ENCODE measurements at regions not wholly inside any gene's neighbourhood (a gene's known extent, or its start where the extent isn't known, plus 50 kb on each side); places are given as distances from the start of the nearest gene placed in this dataset.

DNA sequence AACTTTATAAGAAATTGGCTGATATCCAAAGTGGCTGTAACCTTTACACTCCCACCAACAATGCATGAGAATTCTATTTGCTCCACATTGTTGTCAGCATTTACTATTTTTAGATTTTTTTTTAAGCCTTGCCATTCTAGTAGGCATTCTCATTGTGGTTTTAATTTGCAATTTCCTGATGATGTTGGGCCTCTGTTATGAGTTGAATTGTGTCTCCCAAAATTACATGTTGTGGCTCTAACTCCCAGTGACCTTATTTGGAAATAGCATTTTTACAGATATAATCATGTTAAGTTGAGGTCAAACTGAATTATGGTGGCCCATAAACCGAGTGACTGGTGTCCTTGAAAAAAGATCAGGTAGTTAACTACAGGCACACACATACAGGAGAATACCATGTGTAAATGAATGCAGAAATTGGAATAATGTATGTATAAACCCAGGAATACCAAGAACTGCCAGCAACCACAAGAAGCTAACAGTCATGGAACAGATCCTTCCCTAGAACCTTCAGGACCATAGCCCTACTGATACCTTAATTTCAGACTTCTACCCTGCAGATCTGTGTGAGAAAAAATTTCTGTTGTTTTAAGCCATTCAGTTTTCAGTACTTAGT lies 348.8 kb upstream of the DAB1 start:
- Histone ChIP-seq H3K9ac (ENCODE audit: low read depth in 1 of 2, low read length in 2 of 2) (no peak overlapping the region), H3K9me3 (ENCODE audit: control insufficient read depth in 4 of 4, low read length in 3 of 4) (no peaks in the 10 kb centered on the region), H3K36me3 (ENCODE audit: control insufficient read depth in 4 of 4, insufficient read depth in 3 of 4, low read depth in 1 of 4, low read length in 3 of 4) (no peaks in the 10 kb centered on the region), H3K4me3 (ENCODE audit: low read depth in 1 of 3, low read length in 3 of 3) (no peak overlapping the region), H3K27me3 (ENCODE audit: control insufficient read depth in 4 of 4, insufficient read depth in 4 of 4, low read length in 3 of 4) (no peaks in the 10 kb centered on the region), H3K4me1 (ENCODE audit: control insufficient read depth in 4 of 4, insufficient read depth in 4 of 4, low read length in 3 of 4) (no peaks in the 10 kb centered on the region), H3K27ac (ENCODE audit: low read depth in 1 of 2, low read length in 2 of 2) (no peak overlapping the region)
- no peak for DNase-seq (ENCODE audit: low spot score)
- 57% methylated on average over 1 of the region's 1 CpG for WGBS
- no peak for TF ChIP-seq RAD21 (IDR thresholded peaks at IDR 0.05)
- no peak for TF ChIP-seq TAF1 (conservative IDR thresholded peaks at IDR 0.05)
- TF ChIP-seq SP1 (IDR thresholded peaks at IDR 0.05), result no peak
- TF ChIP-seq, protein P1, sequence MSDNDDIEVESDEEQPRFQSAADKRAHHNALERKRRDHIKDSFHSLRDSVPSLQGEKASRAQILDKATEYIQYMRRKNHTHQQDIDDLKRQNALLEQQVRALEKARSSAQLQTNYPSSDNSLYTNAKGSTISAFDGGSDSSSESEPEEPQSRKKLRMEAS (IDR thresholded peaks at IDR 0.05), result no peak

DNA sequence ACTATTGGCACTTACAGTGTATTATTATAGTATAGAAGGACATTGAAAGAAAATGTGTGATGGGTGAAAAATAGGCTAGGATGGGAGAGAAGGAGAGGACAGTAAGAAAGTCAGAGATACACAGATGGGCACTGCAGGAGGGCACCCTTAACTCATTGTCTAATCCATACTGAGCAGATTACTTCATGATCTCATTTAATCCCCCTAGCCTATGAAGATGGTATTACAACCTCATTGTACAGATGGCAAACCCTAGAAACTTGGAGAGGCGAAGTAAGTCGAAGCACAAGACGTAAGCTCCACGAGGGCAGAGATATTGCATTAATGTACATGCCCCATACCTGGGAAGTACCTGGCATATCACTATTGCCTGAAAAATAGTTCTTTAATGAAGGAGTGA lies 346.9 kb upstream of the DAB1 start:
- TF ChIP-seq YY1 (IDR thresholded peaks at IDR 0.05) (no peak), CTCF (IDR thresholded peaks at IDR 0.05; ENCODE audit: low read depth, low read length, missing input control) (peak; percentile 21), SP1 (IDR thresholded peaks at IDR 0.05) (no peak), RAD21 (IDR thresholded peaks at IDR 0.05) (peak in 1 of 2 donors; percentile 42)
- no peak overlapping the region for H3K9ac ChIP-seq (ENCODE audit: low read depth in 1 of 2, low read length in 2 of 2)
- 90% methylated on average over 4 of the region's 4 CpGs for WGBS
- no peaks in the 10 kb centered on the region for H3K36me3 ChIP-seq (ENCODE audit: control insufficient read depth in 4 of 4, insufficient read depth in 3 of 4, low read depth in 1 of 4, low read length in 3 of 4)
- H3K27ac ChIP-seq (ENCODE audit: low read depth in 1 of 2, low read length in 2 of 2), result no peak overlapping the region
- H3K4me3 ChIP-seq (ENCODE audit: low read depth in 1 of 3, low read length in 3 of 3), result no peak overlapping the region
- H3K4me1 ChIP-seq (ENCODE audit: control insufficient read depth in 4 of 4, insufficient read depth in 4 of 4, low read length in 3 of 4), result no peaks in the 10 kb centered on the region
- H3K27me3 ChIP-seq (ENCODE audit: control insufficient read depth in 4 of 4, insufficient read depth in 4 of 4, low read length in 3 of 4), result no peaks in the 10 kb centered on the region
- H3K9me3 ChIP-seq (ENCODE audit: control insufficient read depth in 4 of 4, low read length in 3 of 4), result no peaks in the 10 kb centered on the region
- DNase-seq (ENCODE audit: low spot score), result no peak

- TF ChIP-seq, protein P1 (IDR thresholded peaks at IDR 0.05), result no peak
- TF ChIP-seq HNF4G (IDR thresholded peaks at IDR 0.05) (no peak), YY1 (IDR thresholded peaks at IDR 0.05) (no peak), REST (IDR thresholded peaks at IDR 0.05) (no peak)
- TF ChIP-seq, protein P2, sequence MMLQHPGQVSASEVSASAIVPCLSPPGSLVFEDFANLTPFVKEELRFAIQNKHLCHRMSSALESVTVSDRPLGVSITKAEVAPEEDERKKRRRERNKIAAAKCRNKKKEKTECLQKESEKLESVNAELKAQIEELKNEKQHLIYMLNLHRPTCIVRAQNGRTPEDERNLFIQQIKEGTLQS (IDR thresholded peaks at IDR 0.05), result no peak
- Histone ChIP-seq H3K27ac (ENCODE audit: low read depth in 1 of 2, low read length in 2 of 2) (no peak overlapping the region), H3K4me3 (ENCODE audit: low read depth in 1 of 3, low read length in 3 of 3) (no peak overlapping the region), H3K4me1 (ENCODE audit: control insufficient read depth in 4 of 4, insufficient read depth in 4 of 4, low read length in 3 of 4) (no peaks in the 10 kb centered on the region), H3K9ac (ENCODE audit: low read depth in 1 of 2, low read length in 2 of 2) (no peak overlapping the region), H3K36me3 (ENCODE audit: control insufficient read depth in 4 of 4, insufficient read depth in 3 of 4, low read depth in 1 of 4, low read length in 3 of 4) (no peaks in the 10 kb centered on the region), H3K9me3 (ENCODE audit: control insufficient read depth in 4 of 4, low read length in 3 of 4) (no peaks in the 10 kb centered on the region), H3K27me3 (ENCODE audit: control insufficient read depth in 4 of 4, insufficient read depth in 4 of 4, low read length in 3 of 4) (no peaks in the 10 kb centered on the region)
- no peak for DNase-seq (ENCODE audit: low spot score)
- WGBS, result 83% methylated on average over 1 of the region's 1 CpG
These were observed 346.4 kb upstream of the DAB1 start for GRCh38 chr1:57770236-57770635.

All from liver (tissue), 8 donors.